Endothelial cell of umbilical vein (primary cell): ENCODE measurements at regions not wholly inside any gene's neighbourhood (a gene's known extent, or its start where the extent isn't known, plus 50 kb on each side); places are given as distances from the start of the nearest gene placed in this dataset.

ENCODE experiments used
- CTCF ChIP-seq, 2 donors: IDR thresholded peaks; 1 replicate in 1 of 2; 2 replicates in 1 of 2; pipeline ENCODE4 v1.5.1; 2011; ENCODE audit warnings: low read length in 2 of 2, mild to moderate bottlenecking in 2 of 2, moderate library complexity in 2 of 2, control low read depth in 1 of 2, inconsistent platforms in 1 of 2, low read depth in 1 of 2; ENCODE audit not compliant: insufficient read depth in 1 of 2; ENCODE audit errors: extremely low read depth in 1 of 2
- JUN ChIP-seq: IDR thresholded peaks from 2 replicates; pipeline ENCODE4 v1.6.1; 2011; ENCODE audit warnings: borderline replicate concordance, low read depth; ENCODE audit not compliant: insufficient read length, insufficient read depth
- POLR2A ChIP-seq: IDR thresholded peaks from 2 replicates; pipeline ENCODE4 v1.6.1; 2012; ENCODE audit warnings: low read depth, mild to moderate bottlenecking, control low read depth, low read length
- POLR2AphosphoS5 ChIP-seq: IDR thresholded peaks from 2 replicates; pipeline ENCODE4 v1.6.1; 2012; ENCODE audit warnings: low read depth, mild to moderate bottlenecking, control low read depth, low read length, moderate library complexity; ENCODE audit not compliant: insufficient read depth
- TF ChIP-seq, protein P1 (sequence below): IDR thresholded peaks from 2 replicates; pipeline ENCODE4 v1.6.1; 2011; ENCODE audit not compliant: insufficient read depth, insufficient read length

GRCh38 chr18:51801514-51801913, 538.5 kb upstream of the DCC start:
- TF ChIP-seq POLR2A = no peak
- TF ChIP-seq JUN = no peak
- no peak for TF ChIP-seq CTCF (IDR thresholded peaks at IDR 0.05; ENCODE audit: extremely low read depth in 1 of 2, insufficient read depth in 1 of 2, low read depth in 1 of 2, low read length in 2 of 2)
- no peak for TF ChIP-seq POLR2AphosphoS5
- TF ChIP-seq, protein P1, sequence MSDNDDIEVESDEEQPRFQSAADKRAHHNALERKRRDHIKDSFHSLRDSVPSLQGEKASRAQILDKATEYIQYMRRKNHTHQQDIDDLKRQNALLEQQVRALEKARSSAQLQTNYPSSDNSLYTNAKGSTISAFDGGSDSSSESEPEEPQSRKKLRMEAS = no peak
